Left lung (tissue), 4 donors: ENCODE measurements at regions not wholly inside any gene's neighbourhood (a gene's known extent, or its start where the extent isn't known, plus 50 kb on each side); places are given as distances from the start of the nearest gene placed in this dataset.

Source experiments
- ATAC-seq: fragments of 200-7000 bp; cut with Tn5 transposase; one replicate; pipeline ENCODE4 v1.9.1; 2020; ENCODE audit warnings: moderate library complexity
- DNase-seq, 4 donors: peaks; one replicate each; pipeline ENCODE4 v3.0.0-alpha.2; 2013 to 2020
- H3K27ac ChIP-seq, 2 donors: fragments of 200-600 bp; sonication (generic) in 1 of 2; one replicate each; pipeline versions ENCODE4 v1.5.0 to v1.8.0; 2020 to 2021
- H3K27me3 ChIP-seq, 2 donors: fragments of 200-600 bp; sonication (generic) in 1 of 2; one replicate each; pipeline versions ENCODE4 v1.5.0 to v1.8.0; 2020 to 2021
- H3K36me3 ChIP-seq, 2 donors: fragments of 200-600 bp; sonication (generic) in 1 of 2; one replicate each; pipeline versions ENCODE4 v1.5.0 to v1.8.0; 2020 to 2021
- H3K4me1 ChIP-seq, 2 donors: fragments of 200-600 bp; one replicate each; pipeline ENCODE4 v1.8.0; 2021
- H3K4me3 ChIP-seq, 2 donors: fragments of 200-600 bp; sonication (generic) in 1 of 2; one replicate each; pipeline versions ENCODE4 v1.5.0 to v1.8.0; 2020 to 2021; ENCODE audit warnings: mild to moderate bottlenecking in 1 of 2
- H3K9me3 ChIP-seq, 2 donors: fragments of 200-600 bp; sonication (generic) in 1 of 2; one replicate each; pipeline versions ENCODE4 v1.5.0 to v1.8.0; 2020 to 2021
- CTCF ChIP-seq, 2 donors: fragments of 200-600 bp; sonication (generic) in 1 of 2; IDR thresholded peaks; one replicate each; pipeline versions ENCODE4 v1.5.0 to v1.8.0; 2021; ENCODE audit warnings: antibody characterized with exemption in 2 of 2
- intact Hi-C, 2 donors: fragments of 100-400 bp; cut with DNase I; formaldehyde crosslinking; loops; one replicate each; pipeline versions ENCODE4 v1.11.2 to v1.14.2; 2022
- donor health status: DM: no; HTN: yes; CAD: no.
- donor health status: DM: no; HTN: no; CAD: no.

DNA sequence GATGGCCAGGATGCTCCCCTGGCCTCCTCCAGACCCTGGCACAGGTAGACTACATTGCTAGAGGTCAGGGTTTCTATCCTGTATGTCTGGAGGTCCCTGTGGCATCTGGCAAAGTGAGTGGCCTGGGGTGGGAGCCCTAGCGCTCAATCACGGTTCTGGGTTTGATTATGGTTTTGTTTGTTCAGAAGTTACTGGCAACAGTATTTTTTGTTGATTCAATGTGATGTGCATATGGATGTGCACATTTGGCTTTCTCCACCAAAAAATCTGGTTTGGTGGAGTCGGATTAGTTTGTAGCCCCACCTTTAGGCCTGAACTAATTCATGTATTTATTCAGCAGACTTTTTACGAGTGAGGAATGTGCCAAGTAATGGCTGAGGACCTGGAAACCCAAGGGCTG, 109.7 kb downstream of the VEGFA start:
- no peak for DNase-seq

DNA sequence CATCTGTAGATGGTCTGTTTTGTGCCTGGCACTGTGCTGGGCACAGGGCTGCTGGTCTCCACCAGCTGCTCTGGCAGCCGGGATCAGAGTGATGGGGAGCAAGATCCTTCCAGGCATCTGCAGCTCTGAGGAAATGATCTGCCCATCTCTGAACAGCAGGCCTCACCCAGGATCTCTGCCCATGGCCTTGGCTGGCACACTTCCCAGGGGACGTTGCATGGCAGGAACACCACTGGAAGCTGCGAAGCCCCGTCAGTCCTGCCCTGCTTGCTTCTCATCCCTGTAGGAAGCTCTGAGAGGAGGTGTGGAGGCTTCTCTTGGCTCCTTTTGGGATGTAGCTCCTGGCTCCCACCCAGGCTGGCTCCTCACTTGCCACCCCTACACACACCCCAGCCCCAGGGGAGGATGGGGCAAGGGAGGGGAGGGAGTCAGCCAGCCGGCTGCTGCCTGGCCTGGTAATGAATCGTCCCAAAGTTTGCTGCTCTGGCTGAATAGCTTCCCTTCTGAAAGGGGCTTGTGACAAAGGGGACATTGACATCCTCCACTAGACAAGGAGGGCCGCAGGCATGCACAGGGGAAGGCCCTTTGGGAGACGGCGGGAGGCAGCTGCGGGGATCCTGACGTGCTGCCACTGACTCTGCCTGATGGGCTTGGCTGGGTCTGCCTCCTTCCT, 108.9 kb downstream of the VEGFA start:
- Histone ChIP-seq H3K4me3 (no peak overlapping the region), H3K4me1 (no peaks in the 10 kb centered on the region), H3K27me3 (no peaks in the 10 kb centered on the region), H3K36me3 (no peaks in the 10 kb centered on the region), H3K9me3 (no peaks in the 10 kb centered on the region), H3K27ac (no peak overlapping the region)
- no peak for DNase-seq
- ATAC-seq, result no peak
- TF ChIP-seq CTCF (IDR thresholded peaks at IDR 0.05), result no peak
- intact Hi-C loops, result no loop called here

More for the DNA sequence above, 109.7 kb downstream of the VEGFA start:
- H3K4me3 ChIP-seq, result no peak overlapping the region
- H3K27ac ChIP-seq, result no peak overlapping the region
- intact Hi-C loops, result no loop called here
- no peaks in the 10 kb centered on the region for H3K36me3 ChIP-seq
- no peak for ATAC-seq
- no peaks in the 10 kb centered on the region for H3K27me3 ChIP-seq
- H3K9me3 ChIP-seq, result no peaks in the 10 kb centered on the region
- no peak for TF ChIP-seq CTCF (IDR thresholded peaks at IDR 0.05)
- H3K4me1 ChIP-seq, result no peaks in the 10 kb centered on the region

GRCh38 chr6:43878127-43878634, 108.2 kb downstream of the VEGFA start:
- Histone ChIP-seq H3K4me1 (no peaks in the 10 kb centered on the region), H3K4me3 (no peak overlapping the region), H3K9me3 (no peaks in the 10 kb centered on the region), H3K36me3 (no peaks in the 10 kb centered on the region), H3K27ac (no peak overlapping the region), H3K27me3 (no peaks in the 10 kb centered on the region)
- intact Hi-C loops, result no loop called here
- DNase-seq, result no peak
- no peak for ATAC-seq
- TF ChIP-seq CTCF (IDR thresholded peaks at IDR 0.05), result no peak

- DNase-seq (no peak), ATAC-seq (no peak)
- no peak for TF ChIP-seq CTCF (IDR thresholded peaks at IDR 0.05)
- H3K4me3 ChIP-seq, result no peak overlapping the region
- intact Hi-C loops, result no loop called here
- H3K4me1 ChIP-seq, result no peaks in the 10 kb centered on the region
- no peaks in the 10 kb centered on the region for H3K36me3 ChIP-seq
- H3K9me3 ChIP-seq, result no peaks in the 10 kb centered on the region
- no peaks in the 10 kb centered on the region for H3K27me3 ChIP-seq
- no peak overlapping the region for H3K27ac ChIP-seq
Observed at GRCh38 chr6:43877463-43878126, 107.6 kb downstream of the VEGFA start.

DNA sequence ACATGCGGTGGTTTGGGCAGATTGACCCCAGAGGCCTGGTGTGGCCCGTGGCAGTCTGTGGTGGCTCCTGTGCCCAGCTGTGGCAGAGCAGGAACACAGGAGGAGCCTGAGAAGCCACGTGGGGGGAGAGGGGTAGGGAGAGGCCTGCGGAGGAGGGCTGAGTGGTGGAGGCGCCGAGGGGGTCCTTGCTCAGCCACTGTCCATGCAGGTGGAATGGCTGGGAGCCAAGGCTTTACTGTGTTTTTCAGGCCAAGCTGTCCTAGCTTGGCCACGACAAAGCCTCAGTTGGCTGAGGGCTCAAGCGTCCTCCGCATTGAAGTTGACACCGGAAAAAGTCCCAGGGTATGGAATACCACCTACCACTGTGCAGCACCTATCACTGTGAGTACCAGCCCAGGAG, 107.0 kb downstream of the VEGFA start:
- no peaks in the 10 kb centered on the region for H3K36me3 ChIP-seq
- no peak overlapping the region for H3K4me3 ChIP-seq
- no peak overlapping the region for H3K27ac ChIP-seq
- H3K9me3 ChIP-seq, result no peaks in the 10 kb centered on the region
- no peak for ATAC-seq
- H3K4me1 ChIP-seq, result no peaks in the 10 kb centered on the region
- intact Hi-C loops, result no loop called here
- no peak for TF ChIP-seq CTCF (IDR thresholded peaks at IDR 0.05)
- H3K27me3 ChIP-seq, result no peaks in the 10 kb centered on the region
- DNase-seq, result peak in 1 of 4 donors; percentile 38
